ENCODE measurements at regions not wholly inside any gene's neighbourhood (a gene's known extent, or its start where the extent isn't known, plus 50 kb on each side); places are given as distances from the start of the nearest gene placed in this dataset.
"Not testable (repeated sequence)": the region's sequence is repeated elsewhere in the genome, so short reads cannot be mapped to it uniquely, and the experiment has no call there.

- no peak for DNase-seq
These were observed 72.8 kb upstream of the CUX1 start for GRCh38 chr7:101744588-101744987.

GRCh38 chr7:101746314-101746713, 71.1 kb upstream of the CUX1 start:
- DNase-seq: no peak

GRCh38 chr7:101747053-101747878, 70.2 kb upstream of the CUX1 start:
- DNase-seq: no peak

- no peak for DNase-seq
These were observed 69.5 kb upstream of the CUX1 start for GRCh38 chr7:101747879-101748345.

- no peak for DNase-seq
These were observed 67.5 kb upstream of the CUX1 start for GRCh38 chr7:101749891-101750290.

GRCh38 chr7:101753316-101753715, 64.1 kb upstream of the CUX1 start:
- DNase-seq: no peak

- DNase-seq: peak; percentile 37
These were observed 62.8 kb upstream of the CUX1 start for GRCh38 chr7:101754424-101755159.

- no peak for DNase-seq
These were observed 59.5 kb upstream of the CUX1 start for GRCh38 chr7:101757879-101758278.

- DNase-seq: not testable (repeated sequence)
These were observed 58.9 kb upstream of the CUX1 start for GRCh38 chr7:101758519-101758918.

- peak; percentile 53 for DNase-seq
These were observed 53.2 kb upstream of the CUX1 start for GRCh38 chr7:101764221-101764620.

- no peak for DNase-seq
These were observed 49.9 kb upstream of the CUX1 start for GRCh38 chr7:101767544-101767943.
